ENCODE measurements at regions not wholly inside any gene's neighbourhood (a gene's known extent, or its start where the extent isn't known, plus 50 kb on each side); places are given as distances from the start of the nearest gene placed in this dataset.

DNA sequence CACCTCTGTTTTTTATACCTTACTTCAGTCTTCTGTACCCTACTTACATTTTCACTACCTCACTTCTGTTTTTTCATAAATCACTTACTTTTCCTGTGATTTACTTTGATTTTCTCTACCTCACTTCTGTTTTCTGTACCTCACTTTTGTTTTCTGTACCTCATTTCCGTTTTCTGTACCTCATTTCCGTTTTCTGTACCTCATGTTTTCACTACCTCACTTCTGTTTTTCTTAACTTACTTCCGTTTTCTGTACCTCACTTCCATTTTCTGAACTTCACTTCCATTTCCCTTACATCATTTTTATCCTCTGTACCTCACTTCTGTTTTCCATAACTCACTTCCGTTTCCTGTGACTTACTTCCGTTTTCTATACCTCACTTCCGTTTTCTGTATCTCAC, 492.0 kb upstream of the AKR1E2 start:
- DNase-seq (ENCODE audit: low spot score), result no peak
- POLR2A ChIA-PET (ENCODE audit: low non-redundant PET), result no interaction called here
- CTCF ChIA-PET, result no interaction called here
- H3K27ac ChIP-seq, result no peak overlapping the region
- TF ChIP-seq, protein P1, sequence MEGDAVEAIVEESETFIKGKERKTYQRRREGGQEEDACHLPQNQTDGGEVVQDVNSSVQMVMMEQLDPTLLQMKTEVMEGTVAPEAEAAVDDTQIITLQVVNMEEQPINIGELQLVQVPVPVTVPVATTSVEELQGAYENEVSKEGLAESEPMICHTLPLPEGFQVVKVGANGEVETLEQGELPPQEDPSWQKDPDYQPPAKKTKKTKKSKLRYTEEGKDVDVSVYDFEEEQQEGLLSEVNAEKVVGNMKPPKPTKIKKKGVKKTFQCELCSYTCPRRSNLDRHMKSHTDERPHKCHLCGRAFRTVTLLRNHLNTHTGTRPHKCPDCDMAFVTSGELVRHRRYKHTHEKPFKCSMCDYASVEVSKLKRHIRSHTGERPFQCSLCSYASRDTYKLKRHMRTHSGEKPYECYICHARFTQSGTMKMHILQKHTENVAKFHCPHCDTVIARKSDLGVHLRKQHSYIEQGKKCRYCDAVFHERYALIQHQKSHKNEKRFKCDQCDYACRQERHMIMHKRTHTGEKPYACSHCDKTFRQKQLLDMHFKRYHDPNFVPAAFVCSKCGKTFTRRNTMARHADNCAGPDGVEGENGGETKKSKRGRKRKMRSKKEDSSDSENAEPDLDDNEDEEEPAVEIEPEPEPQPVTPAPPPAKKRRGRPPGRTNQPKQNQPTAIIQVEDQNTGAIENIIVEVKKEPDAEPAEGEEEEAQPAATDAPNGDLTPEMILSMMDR (conservative IDR thresholded peaks at IDR 0.05; ENCODE audit: low read depth), result no peak

DNA sequence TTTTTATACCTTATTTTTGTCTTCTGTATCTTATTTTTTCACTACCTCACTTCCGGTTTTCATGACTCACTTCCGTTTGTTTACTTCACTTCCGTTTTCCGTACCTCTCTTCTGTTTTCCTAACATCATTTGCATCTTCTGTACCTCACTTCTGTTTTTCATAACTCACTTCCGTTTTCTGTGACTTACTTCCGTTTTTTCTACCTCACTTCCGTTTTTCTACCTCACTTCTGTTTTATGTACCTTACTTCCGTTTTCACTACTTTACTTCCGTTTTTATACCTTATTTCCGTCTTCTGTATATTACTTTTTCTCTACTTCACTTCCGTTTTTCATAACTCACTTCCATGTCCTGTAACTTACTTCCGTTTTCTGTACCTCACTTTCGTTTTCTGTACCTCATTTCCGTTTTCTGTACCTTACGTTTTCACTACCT, 492.5 kb upstream of the AKR1E2 start:
- POLR2A ChIA-PET (ENCODE audit: low non-redundant PET), result no interaction called here
- CTCF ChIA-PET, result no interaction called here
- no peak for DNase-seq (ENCODE audit: low spot score)
- TF ChIP-seq, protein P1 (conservative IDR thresholded peaks at IDR 0.05; ENCODE audit: low read depth), result no peak
- H3K27ac ChIP-seq, result no peak overlapping the region

DNA sequence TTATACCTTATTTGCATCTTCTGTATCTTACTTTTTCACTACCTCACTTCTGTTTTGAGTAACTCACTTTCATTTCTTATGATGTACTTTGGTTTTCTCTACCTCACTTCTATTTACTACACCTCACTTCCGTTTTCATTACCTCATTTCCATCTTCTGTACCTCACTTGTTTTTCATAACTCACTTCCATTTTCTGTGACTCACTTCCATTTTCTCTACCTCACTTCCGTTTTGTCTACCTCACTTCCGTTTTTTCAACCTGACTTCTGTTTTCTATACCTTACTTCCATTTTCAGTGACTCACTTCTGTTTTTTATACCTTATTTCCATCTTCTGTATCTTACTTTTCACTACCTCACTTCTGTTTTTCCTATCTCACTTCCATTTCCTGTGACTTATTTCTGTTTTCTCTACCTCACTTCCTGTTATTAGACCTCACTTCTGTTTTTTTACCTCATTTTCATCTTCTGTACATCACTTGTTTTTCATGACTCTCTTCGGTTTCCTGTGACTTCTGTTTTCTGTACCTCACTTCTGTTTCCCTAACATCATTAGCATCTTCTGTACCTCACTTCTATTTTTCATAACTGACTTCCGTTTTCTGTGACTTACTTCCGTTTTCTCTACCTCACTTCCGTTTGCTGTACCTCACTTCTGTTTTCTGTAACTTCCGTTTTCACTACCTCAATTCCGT, 493.1 kb upstream of the AKR1E2 start:
- ChIA-PET CTCF (no interaction called here), POLR2A (ENCODE audit: low non-redundant PET) (no interaction called here)
- DNase-seq (ENCODE audit: low spot score), result no peak
- TF ChIP-seq, protein P1 (conservative IDR thresholded peaks at IDR 0.05; ENCODE audit: low read depth), result no peak
- H3K27ac ChIP-seq, result no peak overlapping the region

GRCh38 chr10:4331150-4331549, 494.9 kb upstream of the AKR1E2 start:
- no peak for DNase-seq (ENCODE audit: low spot score)
- CTCF ChIA-PET, result interaction anchor here (0.7 kb wide), 1 partner anchor 573 kb away, joined by 7 read pairs; no protein-coding TSS in a partner anchor
- H3K27ac ChIP-seq, result no peak overlapping the region
- POLR2A ChIA-PET (ENCODE audit: low non-redundant PET), result no interaction called here
- TF ChIP-seq, protein P1 (conservative IDR thresholded peaks at IDR 0.05; ENCODE audit: low read depth), result no peak

- POLR2A ChIA-PET (ENCODE audit: low non-redundant PET), result no interaction called here
- H3K27ac ChIP-seq, result no peak overlapping the region
These were observed 495.4 kb upstream of the AKR1E2 start for GRCh38 chr10:4330636-4331035.

GRCh38 chr10:4329225-4329624, 496.8 kb upstream of the AKR1E2 start:
- TF ChIP-seq, protein P1 (conservative IDR thresholded peaks at IDR 0.05; ENCODE audit: low read depth), result no peak
- ChIA-PET CTCF (no interaction called here), POLR2A (ENCODE audit: low non-redundant PET) (no interaction called here)
- no peak overlapping the region for H3K27ac ChIP-seq
- DNase-seq (ENCODE audit: low spot score), result no peak

More at GRCh38 chr10:4330636-4331035, 495.4 kb upstream of the AKR1E2 start:
- TF ChIP-seq, protein P1 (conservative IDR thresholded peaks at IDR 0.05; ENCODE audit: low read depth), result no peak
- no peak for DNase-seq (ENCODE audit: low spot score)
- CTCF ChIA-PET, result interaction anchor here (0.7 kb wide), 1 partner anchor 573 kb away, joined by 7 read pairs; no protein-coding TSS in a partner anchor

Data from RWPE1 (cell line).